Astrocyte (in vitro differentiated cells and primary cell): ENCODE measurements at regions not wholly inside any gene's neighbourhood (a gene's known extent, or its start where the extent isn't known, plus 50 kb on each side); places are given as distances from the start of the nearest gene placed in this dataset.
"Not testable (repeated sequence)": the region's sequence is repeated elsewhere in the genome, so short reads cannot be mapped to it uniquely, and the experiment has no call there.

Experiments
- EZH2 ChIP-seq: IDR thresholded peaks from 2 replicates; pipeline ENCODE4 v1.6.1; 2012; ENCODE audit warnings: mild to moderate bottlenecking, low read length, inconsistent platforms; ENCODE audit not compliant: insufficient read depth
- TF ChIP-seq, protein P1 (sequence below): IDR thresholded peaks from 2 replicates; pipeline ENCODE4 v1.5.1; 2011; ENCODE audit warnings: low read depth, mild to moderate bottlenecking, inconsistent platforms, low read length, moderate library complexity; ENCODE audit not compliant: insufficient read depth

- TF ChIP-seq, protein P1, sequence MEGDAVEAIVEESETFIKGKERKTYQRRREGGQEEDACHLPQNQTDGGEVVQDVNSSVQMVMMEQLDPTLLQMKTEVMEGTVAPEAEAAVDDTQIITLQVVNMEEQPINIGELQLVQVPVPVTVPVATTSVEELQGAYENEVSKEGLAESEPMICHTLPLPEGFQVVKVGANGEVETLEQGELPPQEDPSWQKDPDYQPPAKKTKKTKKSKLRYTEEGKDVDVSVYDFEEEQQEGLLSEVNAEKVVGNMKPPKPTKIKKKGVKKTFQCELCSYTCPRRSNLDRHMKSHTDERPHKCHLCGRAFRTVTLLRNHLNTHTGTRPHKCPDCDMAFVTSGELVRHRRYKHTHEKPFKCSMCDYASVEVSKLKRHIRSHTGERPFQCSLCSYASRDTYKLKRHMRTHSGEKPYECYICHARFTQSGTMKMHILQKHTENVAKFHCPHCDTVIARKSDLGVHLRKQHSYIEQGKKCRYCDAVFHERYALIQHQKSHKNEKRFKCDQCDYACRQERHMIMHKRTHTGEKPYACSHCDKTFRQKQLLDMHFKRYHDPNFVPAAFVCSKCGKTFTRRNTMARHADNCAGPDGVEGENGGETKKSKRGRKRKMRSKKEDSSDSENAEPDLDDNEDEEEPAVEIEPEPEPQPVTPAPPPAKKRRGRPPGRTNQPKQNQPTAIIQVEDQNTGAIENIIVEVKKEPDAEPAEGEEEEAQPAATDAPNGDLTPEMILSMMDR: not testable (repeated sequence)
- not testable (repeated sequence) for TF ChIP-seq EZH2
Measured at GRCh38 chr3:88508818-88509217, 359.1 kb downstream of the C3orf38 start.
